Muscle layer of colon (tissue), 2 donors: ENCODE measurements at regions not wholly inside any gene's neighbourhood (a gene's known extent, or its start where the extent isn't known, plus 50 kb on each side); places are given as distances from the start of the nearest gene placed in this dataset.

ENCODE experiments used
- H3K27ac ChIP-seq: one replicate; pipeline ENCODE4 v1.7.0; 2013; ENCODE audit warnings: low read depth, mild to moderate bottlenecking, low read length, moderate library complexity
- H3K27me3 ChIP-seq, 2 donors: one replicate each; pipeline ENCODE4 v1.7.0; 2013; ENCODE audit warnings: low read length in 2 of 2, mild to moderate bottlenecking in 2 of 2; ENCODE audit not compliant: insufficient read depth in 2 of 2, control insufficient read depth in 1 of 2
- H3K36me3 ChIP-seq: one replicate; pipeline ENCODE4 v1.7.0; 2013; ENCODE audit warnings: mild to moderate bottlenecking, low read length; ENCODE audit not compliant: insufficient read depth
- H3K4me1 ChIP-seq: one replicate; pipeline ENCODE4 v1.7.0; 2013; ENCODE audit warnings: mild to moderate bottlenecking, low read length; ENCODE audit not compliant: insufficient read depth
- H3K4me3 ChIP-seq, 2 donors: one replicate each; pipeline ENCODE4 v1.7.0; 2013; ENCODE audit warnings: low read length in 2 of 2, low read depth in 1 of 2, mild to moderate bottlenecking in 1 of 2, moderate library complexity in 1 of 2
- H3K9ac ChIP-seq: one replicate; pipeline ENCODE4 v1.7.0; 2013; ENCODE audit warnings: low read length
- H3K9me3 ChIP-seq: one replicate; pipeline ENCODE4 v1.7.0; 2013; ENCODE audit warnings: mild to moderate bottlenecking, low read length
- donor health status: abdominal sarcoma.
- donor health status: Adenocarcinoma of cecum.

DNA sequence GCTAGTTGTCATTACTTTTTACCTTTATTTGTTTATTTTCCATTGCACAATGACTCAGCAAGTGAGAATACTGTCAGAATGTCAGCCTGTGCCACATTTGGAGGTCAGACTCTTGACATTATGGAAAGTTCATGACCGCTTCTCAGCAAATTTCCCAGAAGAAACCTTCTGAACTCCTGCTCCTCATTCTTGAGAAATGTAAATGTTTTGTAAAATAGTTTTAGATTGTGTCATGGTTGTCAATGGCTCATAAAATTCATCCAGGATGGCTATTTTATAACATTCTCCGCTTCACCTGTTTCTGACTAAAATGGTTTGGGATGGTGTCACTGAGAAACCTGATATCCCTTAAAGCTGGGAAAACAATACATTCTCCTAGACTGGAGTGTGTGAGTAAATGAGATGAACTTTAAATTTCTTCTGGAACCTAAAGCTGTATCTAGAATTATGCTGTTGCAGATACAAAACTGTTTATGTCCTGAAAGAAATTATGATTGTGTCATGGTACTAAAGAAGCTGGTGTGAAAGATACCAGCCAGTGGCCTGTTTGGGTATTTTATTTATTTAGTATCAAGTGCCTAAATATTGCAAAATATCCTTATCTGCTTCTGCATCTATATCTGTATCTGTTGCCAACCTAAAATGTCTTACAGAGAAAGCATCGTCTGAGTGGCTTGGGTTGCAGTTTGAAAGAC is 671.7 kb downstream of the GATA3 start:
- Histone ChIP-seq H3K27me3 (no peaks in the 10 kb centered on the region), H3K9me3 (no peaks in the 10 kb centered on the region), H3K4me3 (no peak overlapping the region), H3K9ac (no peak overlapping the region), H3K36me3 (no peaks in the 10 kb centered on the region), H3K27ac (no peak overlapping the region), H3K4me1 (no peaks in the 10 kb centered on the region)

DNA sequence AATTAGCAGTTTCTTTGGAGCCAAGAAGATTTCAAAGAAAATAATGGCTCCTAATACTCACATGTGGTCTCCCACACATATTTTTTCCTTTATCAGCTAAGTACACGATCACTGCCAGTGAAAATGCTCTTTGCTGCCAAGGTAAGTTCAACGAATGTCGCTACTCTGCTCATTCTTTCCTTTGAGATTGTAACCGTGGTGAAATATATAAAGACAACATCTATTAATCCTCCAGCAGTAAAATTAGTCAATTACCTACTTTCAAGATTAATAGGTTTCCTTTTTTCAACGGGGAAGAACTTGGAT is 672.2 kb downstream of the GATA3 start:
- no peaks in the 10 kb centered on the region for H3K4me1 ChIP-seq

DNA sequence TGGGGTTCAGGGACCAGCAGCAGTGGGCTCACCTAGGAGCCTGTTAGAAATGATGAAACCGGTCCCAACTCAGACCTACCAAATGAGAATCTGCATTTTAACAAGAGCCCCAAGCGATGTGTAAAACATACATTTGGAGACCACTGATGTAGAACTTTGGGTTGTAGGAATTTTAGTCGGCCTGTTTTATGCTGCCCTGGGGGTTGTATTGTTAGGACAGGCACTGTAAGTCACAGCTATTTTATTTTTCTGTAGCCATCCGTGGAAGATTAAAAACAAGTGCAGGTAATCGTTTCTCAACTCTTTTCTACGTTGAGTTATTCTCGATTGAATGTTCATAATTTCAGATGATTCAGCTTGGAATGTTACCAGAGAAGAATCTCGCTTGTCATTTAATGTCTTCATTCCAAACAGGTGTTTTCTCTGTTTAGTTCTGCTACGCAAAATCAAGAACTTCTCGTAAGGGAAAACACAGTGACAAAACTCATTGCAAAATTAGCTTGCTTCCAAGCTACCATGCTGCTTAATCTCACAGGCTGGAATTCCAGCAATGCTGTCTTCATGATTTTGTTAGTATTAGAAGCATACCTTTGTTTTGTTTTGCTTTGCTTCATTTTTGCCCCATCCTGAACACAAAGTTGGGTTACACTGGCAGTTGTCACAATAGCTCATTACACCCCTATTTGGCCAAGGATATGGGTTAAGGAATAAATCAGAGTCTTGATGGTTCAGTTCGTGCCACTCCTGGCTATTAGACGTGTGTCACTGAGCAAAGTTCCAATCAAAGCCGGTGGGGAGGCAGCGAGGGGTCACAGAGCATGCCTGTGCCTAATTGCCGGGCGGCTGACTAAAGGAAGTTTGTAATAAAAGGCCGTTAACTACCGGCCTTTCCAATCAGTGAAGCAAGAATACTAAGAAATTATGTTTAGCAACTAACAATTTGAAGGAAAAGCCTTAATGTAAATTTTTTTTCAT is 676.9 kb downstream of the GATA3 start:
- Histone ChIP-seq H3K4me1 (no peaks in the 10 kb centered on the region), H3K4me3 (no peak overlapping the region), H3K9me3 (no peaks in the 10 kb centered on the region), H3K9ac (no peak overlapping the region), H3K27me3 (no peaks in the 10 kb centered on the region), H3K27ac (no peak overlapping the region), H3K36me3 (no peaks in the 10 kb centered on the region)

More for the DNA sequence above, 672.2 kb downstream of the GATA3 start:
- Histone ChIP-seq H3K4me3 (no peak overlapping the region), H3K9ac (no peak overlapping the region), H3K9me3 (no peaks in the 10 kb centered on the region), H3K36me3 (no peaks in the 10 kb centered on the region), H3K27ac (no peak overlapping the region), H3K27me3 (no peaks in the 10 kb centered on the region)

DNA sequence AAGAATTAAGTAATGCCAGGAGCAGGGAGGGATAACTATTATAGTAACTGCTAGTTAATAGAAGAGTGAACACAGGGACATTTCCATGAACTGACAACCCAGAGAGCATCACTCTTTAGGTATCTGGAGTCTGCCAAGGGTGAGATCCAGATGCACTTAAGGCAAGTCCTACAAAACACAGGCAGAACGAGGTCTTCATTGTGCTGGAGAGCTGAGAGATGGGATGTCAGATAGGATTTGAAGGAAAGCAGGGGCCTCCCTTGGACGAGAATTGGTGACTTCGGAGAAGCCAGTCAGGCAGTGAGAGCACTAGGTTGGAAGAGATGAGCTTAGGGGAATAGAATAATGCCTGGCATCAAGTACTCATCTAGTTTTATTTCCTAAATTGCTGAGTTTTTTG is 684.5 kb downstream of the GATA3 start:
- H3K36me3 ChIP-seq = no peaks in the 10 kb centered on the region
- no peaks in the 10 kb centered on the region for H3K27me3 ChIP-seq
- no peak overlapping the region for H3K9ac ChIP-seq
- no peak overlapping the region for H3K27ac ChIP-seq
- H3K4me3 ChIP-seq = no peak overlapping the region
- no peaks in the 10 kb centered on the region for H3K9me3 ChIP-seq
- H3K4me1 ChIP-seq = no peaks in the 10 kb centered on the region

DNA sequence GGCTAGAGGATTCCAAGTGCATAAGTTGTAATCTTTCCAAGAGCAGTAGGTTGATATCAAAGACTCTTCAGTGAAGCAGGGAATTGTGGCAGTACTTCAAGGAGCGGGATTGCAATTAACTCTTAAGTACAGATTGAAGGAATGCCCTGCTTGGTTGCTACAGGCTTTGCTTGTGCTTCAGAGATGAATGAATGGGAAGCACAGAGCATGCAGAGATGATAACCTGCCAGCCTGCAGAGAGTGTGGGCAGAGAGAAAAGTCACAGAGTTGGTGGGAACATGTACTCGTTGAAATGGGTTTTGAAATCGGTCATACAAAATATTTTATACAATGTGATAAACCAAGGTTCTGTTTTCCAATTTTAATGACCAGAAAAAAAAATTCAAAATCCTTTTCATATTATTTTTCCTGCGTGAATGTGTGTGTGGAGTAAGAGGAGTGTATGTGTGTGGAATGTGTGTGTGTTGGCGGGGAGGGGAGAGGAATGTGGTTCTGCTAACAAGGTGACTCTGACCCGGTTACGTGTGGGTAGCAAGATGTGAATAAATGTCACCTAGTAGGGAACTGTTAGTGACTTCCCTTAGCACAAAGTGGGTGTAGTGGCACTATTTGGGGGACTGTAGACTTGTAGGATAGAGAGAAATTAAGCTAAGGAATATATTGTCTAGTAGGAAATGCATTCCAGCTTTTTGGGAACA is 697.8 kb downstream of the GATA3 start:
- Histone ChIP-seq H3K27me3 (no peaks in the 10 kb centered on the region), H3K9ac (no peak overlapping the region), H3K27ac (no peak overlapping the region), H3K4me3 (no peak overlapping the region), H3K36me3 (no peaks in the 10 kb centered on the region), H3K4me1 (no peaks in the 10 kb centered on the region), H3K9me3 (no peaks in the 10 kb centered on the region)

DNA sequence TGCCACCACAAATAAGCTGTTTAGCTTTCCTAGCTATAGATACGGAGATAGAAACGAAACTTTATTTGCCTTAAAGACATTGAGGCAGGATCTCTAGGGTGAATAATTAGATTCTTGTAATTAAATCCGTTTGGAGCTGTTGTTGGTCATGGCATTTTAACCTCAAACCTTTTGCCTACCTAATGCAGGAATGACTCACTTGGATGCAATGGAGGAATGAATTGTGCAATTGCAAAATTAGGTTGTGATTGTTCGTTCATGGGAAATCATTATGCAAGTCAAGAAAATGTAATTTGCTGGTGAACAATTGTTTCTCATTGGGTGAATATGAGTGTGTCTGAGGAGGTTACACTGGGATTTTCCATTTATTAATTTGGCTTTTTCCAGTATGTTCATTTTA is 703.5 kb downstream of the GATA3 start:
- H3K27me3 ChIP-seq = no peaks in the 10 kb centered on the region
- no peaks in the 10 kb centered on the region for H3K4me1 ChIP-seq
- no peaks in the 10 kb centered on the region for H3K9me3 ChIP-seq
- H3K27ac ChIP-seq = no peak overlapping the region
- no peak overlapping the region for H3K4me3 ChIP-seq
- no peak overlapping the region for H3K9ac ChIP-seq
- H3K36me3 ChIP-seq = no peaks in the 10 kb centered on the region

DNA sequence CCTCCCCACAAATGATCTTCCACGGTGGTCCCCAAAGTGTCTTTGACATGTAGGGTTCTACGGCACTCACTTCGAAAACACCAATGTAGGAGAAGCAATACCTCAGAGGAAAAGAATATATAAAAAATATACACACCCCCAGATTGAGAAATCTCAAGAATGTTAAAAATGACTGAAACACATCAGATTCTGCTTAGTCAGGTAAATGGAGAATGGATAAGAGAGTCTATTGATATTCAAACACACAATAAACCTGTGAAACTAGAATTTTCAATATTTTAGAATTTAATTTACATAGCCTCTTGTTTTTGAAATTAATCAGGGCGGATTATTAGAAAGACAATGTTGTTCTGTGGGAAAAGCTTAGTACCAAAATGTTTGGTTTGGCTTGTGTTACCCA is 712.4 kb downstream of the GATA3 start:
- H3K4me3 ChIP-seq = no peak overlapping the region
- H3K27ac ChIP-seq = no peak overlapping the region
- H3K27me3 ChIP-seq = no peaks in the 10 kb centered on the region
- no peak overlapping the region for H3K9ac ChIP-seq
- no peaks in the 10 kb centered on the region for H3K9me3 ChIP-seq
- H3K4me1 ChIP-seq = no peaks in the 10 kb centered on the region
- H3K36me3 ChIP-seq = no peaks in the 10 kb centered on the region

DNA sequence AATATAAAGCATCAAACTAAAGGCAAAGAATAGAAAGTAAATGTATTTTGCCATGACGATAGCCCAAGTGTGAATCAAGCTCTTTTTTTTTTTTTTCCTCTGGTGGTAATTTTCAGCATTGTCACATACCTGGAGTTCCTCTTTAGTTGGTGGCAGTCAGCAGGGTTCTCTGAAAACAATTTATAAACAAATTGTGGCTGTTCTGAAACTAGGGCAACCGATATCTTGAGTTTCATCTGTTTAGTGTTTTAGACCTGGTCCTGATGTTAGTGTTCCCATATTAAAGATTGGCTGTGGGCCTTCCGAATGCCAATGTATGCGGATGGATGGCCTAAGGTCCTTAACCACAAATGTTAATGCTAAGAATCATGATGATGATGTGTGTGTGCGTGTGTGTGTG is 713.1 kb downstream of the GATA3 start:
- H3K9ac ChIP-seq = no peak overlapping the region

DNA sequence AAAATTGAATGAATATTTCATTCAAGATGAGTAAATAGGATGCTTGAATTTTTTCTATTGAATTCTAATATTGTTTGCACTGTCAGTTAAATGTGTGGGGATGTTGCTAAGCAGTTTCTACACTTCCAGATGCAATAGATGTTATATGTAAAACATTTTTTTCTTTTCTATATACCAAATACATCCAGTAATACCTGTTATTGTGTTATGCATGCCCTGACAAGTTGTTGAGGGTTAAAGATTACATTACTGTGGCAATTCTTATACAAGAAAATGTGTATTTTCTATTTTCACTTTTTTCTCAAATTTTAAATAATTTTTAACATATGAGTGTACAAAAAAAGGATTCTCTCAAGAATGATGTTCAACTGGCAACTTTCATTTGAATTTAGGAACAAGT is 713.9 kb downstream of the GATA3 start:
- Histone ChIP-seq H3K9me3 (no peaks in the 10 kb centered on the region), H3K9ac (no peak overlapping the region), H3K4me1 (no peaks in the 10 kb centered on the region), H3K4me3 (no peak overlapping the region), H3K27me3 (no peaks in the 10 kb centered on the region), H3K27ac (no peak overlapping the region), H3K36me3 (no peaks in the 10 kb centered on the region)

More for the DNA sequence above, 713.1 kb downstream of the GATA3 start:
- H3K9me3 ChIP-seq = no peaks in the 10 kb centered on the region
- H3K27me3 ChIP-seq = no peaks in the 10 kb centered on the region
- H3K4me1 ChIP-seq = no peaks in the 10 kb centered on the region
- H3K4me3 ChIP-seq = no peak overlapping the region
- no peaks in the 10 kb centered on the region for H3K36me3 ChIP-seq
- no peak overlapping the region for H3K27ac ChIP-seq

DNA sequence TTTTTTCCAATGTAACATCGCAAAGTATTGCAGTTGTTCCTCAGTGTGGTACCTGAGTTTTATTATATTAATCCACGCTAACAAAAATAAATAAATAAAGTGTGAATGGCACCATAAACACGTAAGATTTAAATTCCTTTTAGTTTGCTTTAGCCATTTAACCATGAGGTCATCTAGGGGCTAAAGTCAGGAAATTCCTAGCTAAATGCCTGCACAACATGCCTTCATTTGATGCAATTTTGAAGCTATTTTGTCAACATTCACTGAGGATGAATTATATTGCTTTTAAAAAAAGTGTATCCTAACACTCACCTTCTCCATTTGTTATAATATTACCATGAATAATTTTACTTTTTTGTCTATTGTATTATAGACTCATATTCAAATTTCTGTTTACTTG is 714.4 kb downstream of the GATA3 start:
- Histone ChIP-seq H3K27ac (no peak overlapping the region), H3K4me1 (no peaks in the 10 kb centered on the region), H3K9ac (no peak overlapping the region), H3K4me3 (no peak overlapping the region), H3K27me3 (no peaks in the 10 kb centered on the region), H3K9me3 (no peaks in the 10 kb centered on the region), H3K36me3 (no peaks in the 10 kb centered on the region)

DNA sequence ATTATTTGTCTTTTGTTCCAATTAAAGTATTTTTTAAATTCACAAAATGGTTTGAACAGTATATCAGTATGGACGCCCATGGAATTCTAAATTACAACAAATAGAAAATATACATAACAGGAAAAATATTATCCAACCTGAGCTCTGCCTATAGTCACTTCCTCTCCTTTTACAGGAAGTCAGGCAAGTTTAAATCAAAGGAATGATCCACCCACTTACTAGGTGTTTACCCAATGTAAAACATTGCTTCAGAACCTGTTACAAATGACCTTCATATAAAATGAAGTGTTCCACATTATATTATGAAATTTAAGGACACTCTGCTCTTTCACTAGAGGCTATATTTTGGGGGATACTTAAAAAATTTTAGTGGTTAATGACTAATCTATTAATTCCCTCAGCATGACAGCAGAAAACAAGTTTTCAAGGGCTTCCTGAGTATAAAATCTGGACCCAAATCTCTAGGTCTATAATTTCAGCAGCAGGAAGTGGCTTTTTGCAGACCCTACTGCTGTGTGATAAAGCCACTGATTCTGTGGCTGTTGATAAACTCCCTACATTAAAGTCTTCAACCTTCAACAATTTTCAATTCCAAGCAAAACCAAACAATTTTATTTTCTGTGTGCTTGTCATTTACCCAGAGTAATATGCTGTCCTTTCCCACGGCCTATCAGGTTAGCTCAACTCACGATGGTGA is 722.6 kb downstream of the GATA3 start:
- Histone ChIP-seq H3K9ac (no peak overlapping the region), H3K9me3 (no peaks in the 10 kb centered on the region), H3K4me1 (no peaks in the 10 kb centered on the region), H3K4me3 (no peak overlapping the region), H3K27me3 (no peaks in the 10 kb centered on the region), H3K27ac (no peak overlapping the region), H3K36me3 (no peaks in the 10 kb centered on the region)
